ENCODE measurements at regions not wholly inside any gene's neighbourhood (a gene's known extent, or its start where the extent isn't known, plus 50 kb on each side); places are given as distances from the start of the nearest gene placed in this dataset.

DNA sequence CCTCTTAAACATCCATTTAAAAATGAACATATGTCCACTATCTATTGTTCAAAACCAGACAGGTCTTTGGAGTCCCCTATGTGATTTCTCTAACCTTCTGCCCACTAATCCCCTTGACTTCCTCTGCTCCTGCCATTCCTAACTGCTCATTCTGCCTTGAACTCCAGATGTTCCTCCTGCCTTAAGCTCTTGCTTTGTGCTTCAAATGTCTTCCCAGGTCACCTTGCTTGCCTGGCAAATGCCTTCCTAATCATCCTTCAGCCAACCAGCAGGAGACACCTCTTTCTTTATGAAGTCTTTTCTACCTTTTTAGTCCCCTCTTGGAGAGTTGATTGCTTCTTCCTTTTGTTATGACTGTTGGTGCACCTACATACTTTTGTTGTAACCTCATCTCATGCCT is 1043.0 kb upstream of the CHAC2 start:
- H3K9ac ChIP-seq (ENCODE audit: low read depth in 1 of 3, low read length in 3 of 3) = no peak overlapping the region
- H3K27me3 ChIP-seq (ENCODE audit: control insufficient read depth in 3 of 3, insufficient read depth in 3 of 3, low read length in 3 of 3) = no peaks in the 10 kb centered on the region
- no peak overlapping the region for H3K4me3 ChIP-seq (ENCODE audit: low read length in 3 of 3)
- no peaks in the 10 kb centered on the region for H3K4me1 ChIP-seq (ENCODE audit: control insufficient read depth in 3 of 3, insufficient read depth in 3 of 3, low read length in 3 of 3)
- no peaks in the 10 kb centered on the region for H3K9me3 ChIP-seq (ENCODE audit: control insufficient read depth in 3 of 3, low read length in 3 of 3)
- H3K36me3 ChIP-seq (ENCODE audit: control insufficient read depth in 3 of 3, insufficient read depth in 3 of 3, low read length in 3 of 3) = no peaks in the 10 kb centered on the region
- H3K27ac ChIP-seq (ENCODE audit: low read depth, low read length) = no peak overlapping the region

DNA sequence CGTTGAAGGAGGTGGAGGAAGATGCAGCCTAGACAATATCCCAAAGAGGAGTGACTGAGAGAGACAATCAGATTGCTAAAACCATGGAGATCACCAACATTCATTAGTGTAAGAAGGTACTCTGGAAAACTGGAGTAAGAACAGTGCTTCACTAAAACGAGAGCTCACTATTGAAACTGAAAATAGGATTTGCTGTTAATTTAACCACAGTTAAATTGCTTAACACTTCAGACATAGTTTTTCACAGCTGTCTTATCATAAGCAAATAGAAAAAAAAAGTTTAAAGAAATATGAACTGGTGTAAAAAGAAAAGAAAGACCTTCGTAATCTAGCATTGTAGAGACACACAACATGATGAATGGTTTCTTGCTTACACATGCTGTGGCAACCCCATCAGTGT is 1049.8 kb upstream of the CHAC2 start:
- no peaks in the 10 kb centered on the region for H3K36me3 ChIP-seq (ENCODE audit: control insufficient read depth in 3 of 3, insufficient read depth in 3 of 3, low read length in 3 of 3)
- H3K27me3 ChIP-seq (ENCODE audit: control insufficient read depth in 3 of 3, insufficient read depth in 3 of 3, low read length in 3 of 3) = no peaks in the 10 kb centered on the region
- H3K9ac ChIP-seq (ENCODE audit: low read depth in 1 of 3, low read length in 3 of 3) = no peak overlapping the region
- no peak overlapping the region for H3K4me3 ChIP-seq (ENCODE audit: low read length in 3 of 3)
- no peaks in the 10 kb centered on the region for H3K4me1 ChIP-seq (ENCODE audit: control insufficient read depth in 3 of 3, insufficient read depth in 3 of 3, low read length in 3 of 3)
- no peaks in the 10 kb centered on the region for H3K9me3 ChIP-seq (ENCODE audit: control insufficient read depth in 3 of 3, low read length in 3 of 3)
- no peak overlapping the region for H3K27ac ChIP-seq (ENCODE audit: low read depth, low read length)

DNA sequence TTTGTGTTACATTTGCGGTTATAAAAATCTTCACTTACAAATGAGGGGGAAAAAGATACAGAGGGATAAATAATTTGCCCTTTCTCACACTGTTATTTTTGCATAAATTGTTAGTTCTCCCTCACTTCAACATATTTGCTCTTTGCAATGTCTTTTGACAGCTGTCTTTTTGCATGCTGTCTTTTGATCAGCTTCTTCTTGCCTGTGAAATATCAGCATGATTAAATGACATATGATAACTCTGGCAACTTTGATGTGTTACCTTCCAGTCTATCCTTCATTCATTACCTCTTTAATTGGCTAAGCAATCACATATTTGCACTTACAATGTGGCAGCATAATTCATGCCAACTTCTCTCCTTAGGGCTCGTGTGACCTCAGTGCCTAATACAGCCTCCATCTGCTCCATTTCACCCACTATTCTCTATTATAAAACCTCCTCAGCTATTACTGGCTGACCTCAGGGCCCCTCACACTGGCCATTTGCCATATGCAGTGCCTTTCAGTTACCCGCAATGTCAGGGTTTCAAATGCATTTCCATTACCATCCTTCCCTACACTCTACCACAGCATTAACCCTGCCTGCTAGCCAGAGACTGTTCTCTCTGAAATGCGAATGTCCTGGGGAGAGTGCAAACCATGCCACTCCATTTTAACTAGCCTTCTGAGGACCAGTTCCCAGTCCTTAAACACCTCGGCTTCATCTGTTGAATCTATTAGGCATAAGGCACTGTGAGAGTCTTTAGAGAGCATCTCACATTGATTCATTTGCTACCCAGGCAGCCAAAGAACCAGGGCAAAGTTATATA is 1056.6 kb upstream of the CHAC2 start:
- Histone ChIP-seq H3K4me1 (ENCODE audit: control insufficient read depth in 3 of 3, insufficient read depth in 3 of 3, low read length in 3 of 3) (no peaks in the 10 kb centered on the region), H3K36me3 (ENCODE audit: control insufficient read depth in 3 of 3, insufficient read depth in 3 of 3, low read length in 3 of 3) (no peaks in the 10 kb centered on the region), H3K27ac (ENCODE audit: low read depth, low read length) (no peak overlapping the region), H3K9me3 (ENCODE audit: control insufficient read depth in 3 of 3, low read length in 3 of 3) (no peaks in the 10 kb centered on the region), H3K27me3 (ENCODE audit: control insufficient read depth in 3 of 3, insufficient read depth in 3 of 3, low read length in 3 of 3) (no peaks in the 10 kb centered on the region), H3K4me3 (ENCODE audit: low read length in 3 of 3) (no peak overlapping the region), H3K9ac (ENCODE audit: low read depth in 1 of 3, low read length in 3 of 3) (no peak overlapping the region)

- H3K9ac ChIP-seq (ENCODE audit: low read depth in 1 of 3, low read length in 3 of 3) = no peak overlapping the region
- H3K4me1 ChIP-seq (ENCODE audit: control insufficient read depth in 3 of 3, insufficient read depth in 3 of 3, low read length in 3 of 3) = no peaks in the 10 kb centered on the region
- no peak overlapping the region for H3K27ac ChIP-seq (ENCODE audit: low read depth, low read length)
- H3K27me3 ChIP-seq (ENCODE audit: control insufficient read depth in 3 of 3, insufficient read depth in 3 of 3, low read length in 3 of 3) = no peaks in the 10 kb centered on the region
- no peaks in the 10 kb centered on the region for H3K36me3 ChIP-seq (ENCODE audit: control insufficient read depth in 3 of 3, insufficient read depth in 3 of 3, low read length in 3 of 3)
- no peak overlapping the region for H3K4me3 ChIP-seq (ENCODE audit: low read length in 3 of 3)
- no peaks in the 10 kb centered on the region for H3K9me3 ChIP-seq (ENCODE audit: control insufficient read depth in 3 of 3, low read length in 3 of 3)
These were observed 1063.4 kb upstream of the CHAC2 start for GRCh38 chr2:52704251-52704650.

DNA sequence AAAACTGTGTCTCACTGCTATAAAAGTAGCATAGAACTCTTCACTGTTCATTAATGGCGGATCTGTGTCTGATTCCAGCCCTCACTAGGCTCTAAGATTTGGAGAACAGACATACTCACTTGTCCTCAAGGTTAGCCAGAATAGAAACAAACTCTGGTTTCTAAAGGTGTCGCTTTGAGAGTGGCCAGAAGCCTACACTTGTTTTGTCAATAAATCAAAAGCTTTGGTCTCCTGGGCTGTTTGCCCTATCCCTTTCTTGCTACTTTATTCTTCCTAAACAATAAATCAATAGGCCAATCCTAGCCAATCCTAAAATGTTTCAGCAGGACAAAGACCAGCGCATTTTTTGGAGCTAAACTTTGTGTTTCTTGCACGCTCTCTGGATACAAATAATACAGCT is 1064.6 kb upstream of the CHAC2 start:
- Histone ChIP-seq H3K27ac (ENCODE audit: low read depth, low read length) (no peak overlapping the region), H3K36me3 (ENCODE audit: control insufficient read depth in 3 of 3, insufficient read depth in 3 of 3, low read length in 3 of 3) (no peaks in the 10 kb centered on the region), H3K9me3 (ENCODE audit: control insufficient read depth in 3 of 3, low read length in 3 of 3) (no peaks in the 10 kb centered on the region), H3K27me3 (ENCODE audit: control insufficient read depth in 3 of 3, insufficient read depth in 3 of 3, low read length in 3 of 3) (no peaks in the 10 kb centered on the region), H3K9ac (ENCODE audit: low read depth in 1 of 3, low read length in 3 of 3) (no peak overlapping the region), H3K4me3 (ENCODE audit: low read length in 3 of 3) (no peak overlapping the region), H3K4me1 (ENCODE audit: control insufficient read depth in 3 of 3, insufficient read depth in 3 of 3, low read length in 3 of 3) (no peaks in the 10 kb centered on the region)

DNA sequence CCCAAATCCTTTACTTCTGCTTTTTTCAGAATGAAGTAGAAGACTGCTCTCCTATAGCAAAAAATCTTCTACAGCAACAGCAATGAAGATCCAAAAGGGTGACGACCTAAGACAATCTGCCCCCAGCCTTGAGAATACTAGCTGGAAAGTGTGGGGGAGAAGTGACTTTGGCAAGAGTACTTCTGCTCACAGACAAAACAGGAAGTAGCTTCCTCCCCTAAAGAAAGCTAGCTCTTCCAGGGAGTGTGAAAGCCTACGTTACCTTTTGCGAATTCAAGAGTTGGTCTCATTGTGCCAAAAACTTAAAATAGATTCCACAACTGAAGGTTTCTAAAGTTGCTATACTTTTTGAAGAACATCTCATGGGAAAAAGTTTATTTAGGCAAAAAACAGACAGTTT is 1069.2 kb upstream of the CHAC2 start:
- Histone ChIP-seq H3K27ac (ENCODE audit: low read depth, low read length) (no peak overlapping the region), H3K9me3 (ENCODE audit: control insufficient read depth in 3 of 3, low read length in 3 of 3) (no peaks in the 10 kb centered on the region), H3K27me3 (ENCODE audit: control insufficient read depth in 3 of 3, insufficient read depth in 3 of 3, low read length in 3 of 3) (no peaks in the 10 kb centered on the region), H3K4me3 (ENCODE audit: low read length in 3 of 3) (no peak overlapping the region), H3K36me3 (ENCODE audit: control insufficient read depth in 3 of 3, insufficient read depth in 3 of 3, low read length in 3 of 3) (no peaks in the 10 kb centered on the region), H3K9ac (ENCODE audit: low read depth in 1 of 3, low read length in 3 of 3) (no peak overlapping the region), H3K4me1 (ENCODE audit: control insufficient read depth in 3 of 3, insufficient read depth in 3 of 3, low read length in 3 of 3) (no peaks in the 10 kb centered on the region)

- Histone ChIP-seq H3K36me3 (ENCODE audit: control insufficient read depth in 3 of 3, insufficient read depth in 3 of 3, low read length in 3 of 3) (no peaks in the 10 kb centered on the region), H3K4me3 (ENCODE audit: low read length in 3 of 3) (no peak overlapping the region), H3K27me3 (ENCODE audit: control insufficient read depth in 3 of 3, insufficient read depth in 3 of 3, low read length in 3 of 3) (no peaks in the 10 kb centered on the region), H3K4me1 (ENCODE audit: control insufficient read depth in 3 of 3, insufficient read depth in 3 of 3, low read length in 3 of 3) (no peaks in the 10 kb centered on the region), H3K9me3 (ENCODE audit: control insufficient read depth in 3 of 3, low read length in 3 of 3) (no peaks in the 10 kb centered on the region), H3K27ac (ENCODE audit: low read depth, low read length) (no peak overlapping the region), H3K9ac (ENCODE audit: low read depth in 1 of 3, low read length in 3 of 3) (no peak overlapping the region)
These were observed 1069.9 kb upstream of the CHAC2 start for GRCh38 chr2:52697690-52698089.

GRCh38 chr2:52695731-52696130 is 1071.9 kb upstream of the CHAC2 start:
- no peaks in the 10 kb centered on the region for H3K27me3 ChIP-seq (ENCODE audit: control insufficient read depth in 3 of 3, insufficient read depth in 3 of 3, low read length in 3 of 3)
- no peaks in the 10 kb centered on the region for H3K36me3 ChIP-seq (ENCODE audit: control insufficient read depth in 3 of 3, insufficient read depth in 3 of 3, low read length in 3 of 3)
- no peaks in the 10 kb centered on the region for H3K4me1 ChIP-seq (ENCODE audit: control insufficient read depth in 3 of 3, insufficient read depth in 3 of 3, low read length in 3 of 3)
- H3K27ac ChIP-seq (ENCODE audit: low read depth, low read length) = no peak overlapping the region
- H3K9ac ChIP-seq (ENCODE audit: low read depth in 1 of 3, low read length in 3 of 3) = no peak overlapping the region
- no peak overlapping the region for H3K4me3 ChIP-seq (ENCODE audit: low read length in 3 of 3)
- no peaks in the 10 kb centered on the region for H3K9me3 ChIP-seq (ENCODE audit: control insufficient read depth in 3 of 3, low read length in 3 of 3)

DNA sequence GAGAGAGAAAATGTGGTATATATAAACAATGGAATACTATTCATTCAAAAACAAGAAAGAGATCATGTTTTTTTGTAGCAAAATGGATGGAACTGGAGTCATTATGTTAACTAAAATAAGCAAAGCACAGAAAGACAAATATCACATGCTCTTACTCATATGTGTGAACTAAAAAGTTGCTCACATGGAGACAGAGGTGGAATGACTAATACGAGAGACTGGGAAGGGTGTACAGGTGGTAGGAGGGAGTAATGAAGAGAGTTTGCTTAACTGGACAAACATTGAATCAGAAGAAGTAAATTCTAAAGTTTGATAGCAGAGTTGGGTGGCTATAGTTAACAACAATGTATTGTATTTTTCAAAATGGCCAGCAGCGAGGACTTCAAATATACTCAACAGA is 1080.7 kb upstream of the CHAC2 start:
- no peaks in the 10 kb centered on the region for H3K27me3 ChIP-seq (ENCODE audit: control insufficient read depth in 3 of 3, insufficient read depth in 3 of 3, low read length in 3 of 3)
- no peak overlapping the region for H3K9ac ChIP-seq (ENCODE audit: low read depth in 1 of 3, low read length in 3 of 3)
- H3K4me3 ChIP-seq (ENCODE audit: low read length in 3 of 3) = no peak overlapping the region
- no peaks in the 10 kb centered on the region for H3K36me3 ChIP-seq (ENCODE audit: control insufficient read depth in 3 of 3, insufficient read depth in 3 of 3, low read length in 3 of 3)
- H3K4me1 ChIP-seq (ENCODE audit: control insufficient read depth in 3 of 3, insufficient read depth in 3 of 3, low read length in 3 of 3) = no peaks in the 10 kb centered on the region
- peaks cover 0 to 4% (median 0%) of the 10 kb centered on the region in 3 donors for H3K9me3 ChIP-seq (ENCODE audit: control insufficient read depth in 3 of 3, low read length in 3 of 3)
- H3K27ac ChIP-seq (ENCODE audit: low read depth, low read length) = no peak overlapping the region

- Histone ChIP-seq H3K27ac (ENCODE audit: low read depth, low read length) (no peak overlapping the region), H3K27me3 (ENCODE audit: control insufficient read depth in 3 of 3, insufficient read depth in 3 of 3, low read length in 3 of 3) (no peaks in the 10 kb centered on the region), H3K4me3 (ENCODE audit: low read length in 3 of 3) (no peak overlapping the region), H3K9me3 (ENCODE audit: control insufficient read depth in 3 of 3, low read length in 3 of 3) (peaks cover 0 to 3% (median 2%) of the 10 kb centered on the region in 3 donors), H3K9ac (ENCODE audit: low read depth in 1 of 3, low read length in 3 of 3) (no peak overlapping the region), H3K4me1 (ENCODE audit: control insufficient read depth in 3 of 3, insufficient read depth in 3 of 3, low read length in 3 of 3) (no peaks in the 10 kb centered on the region), H3K36me3 (ENCODE audit: control insufficient read depth in 3 of 3, insufficient read depth in 3 of 3, low read length in 3 of 3) (no peaks in the 10 kb centered on the region)
These were observed 1091.5 kb upstream of the CHAC2 start for GRCh38 chr2:52676056-52676455.
